ENCODE measurements at regions not wholly inside any gene's neighbourhood (a gene's known extent, or its start where the extent isn't known, plus 50 kb on each side); places are given as distances from the start of the nearest gene placed in this dataset.

GRCh38 chr5:97449172-97449571 is 266.1 kb upstream of the RIOK2 start:
- TF ChIP-seq CTCF (IDR thresholded peaks at IDR 0.05; ENCODE audit: unreplicated experiment) = no peak
- H3K36me3 Mint-ChIP-seq (ENCODE audit: insufficient read depth, unreplicated experiment) = no peaks in the 10 kb centered on the region
- no peaks in the 10 kb centered on the region for H3K27me3 Mint-ChIP-seq (ENCODE audit: insufficient read depth, unreplicated experiment)
- no peaks in the 10 kb centered on the region for H3K9me3 Mint-ChIP-seq (ENCODE audit: unreplicated experiment)
- no TSS peak for BruUV-seq (replicated peaks)
- CTCF ChIA-PET = interaction anchor here (0.6 to 1.2 kb wide), 2 partner anchors 16 to 1590 kb away, joined by 3 read pairs; no protein-coding TSS in a partner anchor
- no peak for DNase-seq (ENCODE audit: unreplicated experiment)
- H3K4me1 Mint-ChIP-seq (ENCODE audit: insufficient read depth, unreplicated experiment) = no peaks in the 10 kb centered on the region
- no peak overlapping the region for H3K27ac Mint-ChIP-seq (ENCODE audit: low read depth, unreplicated experiment)
- intact Hi-C loops (cut with micrococcal nuclease) = no loop called here
- POLR2A ChIA-PET = no interaction called here
- H3K4me3 Mint-ChIP-seq (ENCODE audit: unreplicated experiment) = no peak overlapping the region

- CTCF ChIA-PET = no interaction called here
- Mint-ChIP-seq H3K9me3 (ENCODE audit: unreplicated experiment) (no peaks in the 10 kb centered on the region), H3K4me1 (ENCODE audit: insufficient read depth, unreplicated experiment) (no peaks in the 10 kb centered on the region), H3K27me3 (ENCODE audit: insufficient read depth, unreplicated experiment) (no peaks in the 10 kb centered on the region), H3K27ac (ENCODE audit: low read depth, unreplicated experiment) (no peak overlapping the region), H3K36me3 (ENCODE audit: insufficient read depth, unreplicated experiment) (no peaks in the 10 kb centered on the region), H3K4me3 (ENCODE audit: unreplicated experiment) (no peak overlapping the region)
- no TSS peak for BruUV-seq (replicated peaks)
- TF ChIP-seq CTCF (IDR thresholded peaks at IDR 0.05; ENCODE audit: unreplicated experiment) = no peak
- POLR2A ChIA-PET = no interaction called here
- no peak for DNase-seq (ENCODE audit: unreplicated experiment)
- intact Hi-C loops (cut with micrococcal nuclease) = no loop called here
Measured at GRCh38 chr5:97452646-97453045, 269.6 kb upstream of the RIOK2 start.

- H3K36me3 Mint-ChIP-seq (ENCODE audit: insufficient read depth, unreplicated experiment) = no peaks in the 10 kb centered on the region
- H3K9me3 Mint-ChIP-seq (ENCODE audit: unreplicated experiment) = no peaks in the 10 kb centered on the region
- CTCF ChIA-PET = no interaction called here
- no peak overlapping the region for H3K4me3 Mint-ChIP-seq (ENCODE audit: unreplicated experiment)
- no peaks in the 10 kb centered on the region for H3K27me3 Mint-ChIP-seq (ENCODE audit: insufficient read depth, unreplicated experiment)
- intact Hi-C loops (cut with micrococcal nuclease) = no loop called here
- BruUV-seq (replicated peaks) = no TSS peak
- POLR2A ChIA-PET = interaction anchor here (0.7 kb wide), 1 partner anchor 83 kb away, joined by 3 read pairs; no protein-coding TSS in a partner anchor
- H3K4me1 Mint-ChIP-seq (ENCODE audit: insufficient read depth, unreplicated experiment) = no peaks in the 10 kb centered on the region
- DNase-seq (ENCODE audit: unreplicated experiment) = no peak
- H3K27ac Mint-ChIP-seq (ENCODE audit: low read depth, unreplicated experiment) = no peak overlapping the region
- no peak for TF ChIP-seq CTCF (IDR thresholded peaks at IDR 0.05; ENCODE audit: unreplicated experiment)
Measured at GRCh38 chr5:97453263-97453662, 270.2 kb upstream of the RIOK2 start.

- BruUV-seq (replicated peaks) = no TSS peak
- no peak overlapping the region for H3K4me3 Mint-ChIP-seq (ENCODE audit: unreplicated experiment)
- H3K27me3 Mint-ChIP-seq (ENCODE audit: insufficient read depth, unreplicated experiment) = no peaks in the 10 kb centered on the region
- intact Hi-C loops (cut with micrococcal nuclease) = no loop called here
- DNase-seq (ENCODE audit: unreplicated experiment) = no peak
- H3K9me3 Mint-ChIP-seq (ENCODE audit: unreplicated experiment) = no peaks in the 10 kb centered on the region
- H3K36me3 Mint-ChIP-seq (ENCODE audit: insufficient read depth, unreplicated experiment) = no peaks in the 10 kb centered on the region
- H3K4me1 Mint-ChIP-seq (ENCODE audit: insufficient read depth, unreplicated experiment) = no peaks in the 10 kb centered on the region
- H3K27ac Mint-ChIP-seq (ENCODE audit: low read depth, unreplicated experiment) = no peak overlapping the region
- CTCF ChIA-PET = no interaction called here
- POLR2A ChIA-PET = interaction anchor here (0.8 kb wide), 1 partner anchor 33 kb away, joined by 6 read pairs; no protein-coding TSS in a partner anchor
- TF ChIP-seq CTCF (IDR thresholded peaks at IDR 0.05; ENCODE audit: unreplicated experiment) = no peak
Measured at GRCh38 chr5:97454015-97454414, 271.0 kb upstream of the RIOK2 start.
